ENCODE measurements at regions not wholly inside any gene's neighbourhood (a gene's known extent, or its start where the extent isn't known, plus 50 kb on each side); places are given as distances from the start of the nearest gene placed in this dataset.

- TF ChIP-seq SIN3A (IDR thresholded peaks at IDR 0.05; ENCODE audit: borderline replicate concordance, insufficient read depth, low read length) (no peak), TAF1 (IDR thresholded peaks at IDR 0.05; ENCODE audit: borderline replicate concordance, insufficient read depth, low read length) (no peak), FOXP2 (optimal IDR thresholded peaks at IDR 0.05; ENCODE audit: borderline replicate concordance, extremely low read depth, extremely low read length, insufficient read depth) (no peak), REST (IDR thresholded peaks at IDR 0.05; ENCODE audit: insufficient read depth in 1 of 2, low read depth in 2 of 2, low read length in 2 of 2) (no peak), POLR2AphosphoS5 (IDR thresholded peaks at IDR 0.05; ENCODE audit: low read depth, low read length) (no peak)
Measured at GRCh38 chr7:13091974-13092707, 404.7 kb downstream of the ARL4A start.

GRCh38 chr7:13092708-13093005 lies 405.2 kb downstream of the ARL4A start:
- TF ChIP-seq FOXP2 (optimal IDR thresholded peaks at IDR 0.05; ENCODE audit: borderline replicate concordance, extremely low read depth, extremely low read length, insufficient read depth) (no peak), REST (IDR thresholded peaks at IDR 0.05; ENCODE audit: insufficient read depth in 1 of 2, low read depth in 2 of 2, low read length in 2 of 2) (no peak), POLR2AphosphoS5 (IDR thresholded peaks at IDR 0.05; ENCODE audit: low read depth, low read length) (no peak), SIN3A (IDR thresholded peaks at IDR 0.05; ENCODE audit: borderline replicate concordance, insufficient read depth, low read length) (no peak), TAF1 (IDR thresholded peaks at IDR 0.05; ENCODE audit: borderline replicate concordance, insufficient read depth, low read length) (no peak)

GRCh38 chr7:13093160-13093559 lies 405.7 kb downstream of the ARL4A start:
- no peak for TF ChIP-seq FOXP2 (optimal IDR thresholded peaks at IDR 0.05; ENCODE audit: borderline replicate concordance, extremely low read depth, extremely low read length, insufficient read depth)
- TF ChIP-seq REST (IDR thresholded peaks at IDR 0.05; ENCODE audit: insufficient read depth in 1 of 2, low read depth in 2 of 2, low read length in 2 of 2) = no peak
- TF ChIP-seq POLR2AphosphoS5 (IDR thresholded peaks at IDR 0.05; ENCODE audit: low read depth, low read length) = no peak
- no peak for TF ChIP-seq TAF1 (IDR thresholded peaks at IDR 0.05; ENCODE audit: borderline replicate concordance, insufficient read depth, low read length)
- TF ChIP-seq SIN3A (IDR thresholded peaks at IDR 0.05; ENCODE audit: borderline replicate concordance, insufficient read depth, low read length) = no peak

GRCh38 chr7:13097499-13097898 lies 410.1 kb downstream of the ARL4A start:
- TF ChIP-seq TAF1 (IDR thresholded peaks at IDR 0.05; ENCODE audit: borderline replicate concordance, insufficient read depth, low read length) = no peak
- no peak for TF ChIP-seq POLR2AphosphoS5 (IDR thresholded peaks at IDR 0.05; ENCODE audit: low read depth, low read length)
- no peak for TF ChIP-seq REST (IDR thresholded peaks at IDR 0.05; ENCODE audit: insufficient read depth in 1 of 2, low read depth in 2 of 2, low read length in 2 of 2)
- no peak for TF ChIP-seq SIN3A (IDR thresholded peaks at IDR 0.05; ENCODE audit: borderline replicate concordance, insufficient read depth, low read length)
- TF ChIP-seq FOXP2 (optimal IDR thresholded peaks at IDR 0.05; ENCODE audit: borderline replicate concordance, extremely low read depth, extremely low read length, insufficient read depth) = no peak
